NCI-H226 (cell line): ENCODE measurements at regions not wholly inside any gene's neighbourhood (a gene's known extent, or its start where the extent isn't known, plus 50 kb on each side); places are given as distances from the start of the nearest gene placed in this dataset.
"Not testable (repeated sequence)": the region's sequence is repeated elsewhere in the genome, so short reads cannot be mapped to it uniquely, and the experiment has no call there.

Experiments used
- DNase-seq: peaks from one replicate; pipeline ENCODE4 v3.0.0-alpha.2; 2015

DNA sequence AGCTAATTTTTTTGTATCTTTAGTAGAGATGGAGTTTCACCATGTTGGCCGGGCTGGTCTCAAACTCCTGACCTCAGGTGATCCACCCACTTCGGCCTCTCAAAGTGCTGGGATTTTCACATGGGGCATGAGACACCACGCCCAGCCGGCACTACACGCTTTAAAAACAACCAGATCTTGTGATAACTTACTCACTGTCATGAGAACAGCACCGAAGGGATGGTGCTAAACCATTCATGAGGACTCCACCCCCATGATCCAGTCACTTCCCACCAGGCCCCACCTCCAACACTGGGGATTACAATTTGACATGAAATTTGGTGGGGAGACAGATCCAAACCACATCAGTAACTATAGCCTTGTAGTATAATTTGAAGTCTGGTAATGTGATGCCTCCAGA, 67.4 kb upstream of the ZNF169 start:
- DNase-seq: not testable (repeated sequence)

- no peak for DNase-seq
Observed at GRCh38 chr9:94198414-94198813, 60.7 kb upstream of the ZNF169 start.

- DNase-seq: no peak
Observed at GRCh38 chr9:94199776-94200175, 59.3 kb upstream of the ZNF169 start.

- no peak for DNase-seq
Observed at GRCh38 chr9:94204174-94204573, 54.9 kb upstream of the ZNF169 start.

DNA sequence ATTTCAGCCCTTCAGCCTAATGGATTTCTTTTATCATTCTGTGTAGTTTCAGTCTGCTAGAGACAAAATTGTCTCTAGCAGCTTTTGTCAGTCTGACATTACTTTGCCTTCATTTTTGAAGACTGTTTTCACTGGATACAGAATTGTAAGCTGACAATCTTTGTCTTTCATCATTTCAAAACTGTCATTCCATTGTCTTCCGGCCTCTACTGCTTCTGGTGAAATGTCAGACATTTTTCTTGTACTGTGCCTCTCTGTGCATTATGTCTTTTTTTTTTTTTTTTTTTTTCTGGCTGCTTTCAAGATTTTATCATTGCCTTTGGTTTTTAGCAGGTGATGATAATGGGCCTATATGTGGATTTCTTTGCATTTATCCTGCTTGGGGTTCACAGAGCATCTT, 51.3 kb upstream of the ZNF169 start:
- DNase-seq: no peak
